DMS79 (cell line): ENCODE measurements at regions not wholly inside any gene's neighbourhood (a gene's known extent, or its start where the extent isn't known, plus 50 kb on each side); places are given as distances from the start of the nearest gene placed in this dataset.
"Not testable (repeated sequence)": the region's sequence is repeated elsewhere in the genome, so short reads cannot be mapped to it uniquely, and the experiment has no call there.

Experiments
- DNase-seq: peaks from one replicate; lab custom pipeline; 2025; lab: John Stamatoyannopoulos, UW

GRCh38 chr3:145032791-145033190, 1061.2 kb downstream of the DIPK2A start:
- no peak for DNase-seq

- no peak for DNase-seq
Measured at GRCh38 chr3:145035682-145036081, 1064.1 kb downstream of the DIPK2A start.

GRCh38 chr3:145054055-145054454, 1082.4 kb downstream of the DIPK2A start:
- DNase-seq: not testable (repeated sequence)

- DNase-seq: no peak
Measured at GRCh38 chr3:145055375-145056076, 1083.9 kb downstream of the DIPK2A start.

GRCh38 chr3:145058483-145058882, 1086.9 kb downstream of the DIPK2A start:
- no peak for DNase-seq

- DNase-seq: no peak
Measured at GRCh38 chr3:145063616-145064015, 1092.0 kb downstream of the DIPK2A start.

GRCh38 chr3:145070795-145071194, 1090.2 kb downstream of the PLOD2 start:
- no peak for DNase-seq

GRCh38 chr3:145079436-145079835, 1081.5 kb downstream of the PLOD2 start:
- no peak for DNase-seq

- no peak for DNase-seq
Measured at GRCh38 chr3:145087038-145087437, 1073.9 kb downstream of the PLOD2 start.

GRCh38 chr3:145088917-145089316, 1072.1 kb downstream of the PLOD2 start:
- no peak for DNase-seq

- no peak for DNase-seq
Measured at GRCh38 chr3:145089337-145089736, 1071.6 kb downstream of the PLOD2 start.

GRCh38 chr3:145094355-145094941, 1066.5 kb downstream of the PLOD2 start:
- DNase-seq: no peak

- not testable (repeated sequence) for DNase-seq
Measured at GRCh38 chr3:145111141-145111540, 1049.8 kb downstream of the PLOD2 start.

- DNase-seq: no peak
Measured at GRCh38 chr3:145116769-145117168, 1044.2 kb downstream of the PLOD2 start.

- DNase-seq: no peak
Measured at GRCh38 chr3:145118303-145118702, 1042.7 kb downstream of the PLOD2 start.

- no peak for DNase-seq
Measured at GRCh38 chr3:145124900-145125678, 1035.9 kb downstream of the PLOD2 start.

GRCh38 chr3:145133281-145133680, 1027.7 kb downstream of the PLOD2 start:
- DNase-seq: no peak

- no peak for DNase-seq
Measured at GRCh38 chr3:145134738-145135137, 1026.2 kb downstream of the PLOD2 start.

- no peak for DNase-seq
Measured at GRCh38 chr3:145144361-145144760, 1016.6 kb downstream of the PLOD2 start.

- no peak for DNase-seq
Measured at GRCh38 chr3:145145461-145145860, 1015.5 kb downstream of the PLOD2 start.

- no peak for DNase-seq
Measured at GRCh38 chr3:145159640-145160039, 1001.3 kb downstream of the PLOD2 start.

GRCh38 chr3:145170121-145170520, 990.9 kb downstream of the PLOD2 start:
- DNase-seq: no peak

GRCh38 chr3:145175626-145176025, 985.4 kb downstream of the PLOD2 start:
- DNase-seq: no peak
